GM13977 (cell line): ENCODE measurements at regions not wholly inside any gene's neighbourhood (a gene's known extent, or its start where the extent isn't known, plus 50 kb on each side); places are given as distances from the start of the nearest gene placed in this dataset.

Experiments
- DNase-seq: peaks from one replicate; pipeline ENCODE4 v3.0.0; 2012; ENCODE audit warnings: low spot score
- CTCF ChIP-seq: IDR thresholded peaks from 2 replicates; pipeline ENCODE4 v1.5.1; 2012; ENCODE audit warnings: mild to moderate bottlenecking, control low read depth; ENCODE audit not compliant: insufficient read depth; ENCODE audit errors: extremely low read depth, missing control alignments
- in situ Hi-C: fragments of 300-500 bp; cut with MboI; formaldehyde crosslinking; loops from one replicate; pipeline ENCODE4 v1.12.0; 2022; ENCODE audit warnings: low sequenced_read_pairs, low pct_unique_long_range_greater_than_20kb, mixed read lengths, inconsistent platforms; ENCODE audit not compliant: unreplicated experiment

- TF ChIP-seq CTCF, result no peak
- in situ Hi-C loops, result no loop called here
- DNase-seq, result no peak
These were observed 159.3 kb downstream of the CYRIA start for GRCh38 chr2:16506366-16506765.

GRCh38 chr2:16496426-16497388 is 168.9 kb downstream of the CYRIA start:
- TF ChIP-seq CTCF, result no peak

GRCh38 chr2:16495509-16496208 is 170.0 kb downstream of the CYRIA start:
- no peak for TF ChIP-seq CTCF
- in situ Hi-C loops, result no loop called here
- no peak for DNase-seq

More at GRCh38 chr2:16496426-16497388, 168.9 kb downstream of the CYRIA start:
- in situ Hi-C loops, result no loop called here
- no peak for DNase-seq

- TF ChIP-seq CTCF, result no peak
- in situ Hi-C loops, result no loop called here
- DNase-seq, result no peak
These were observed 170.7 kb downstream of the CYRIA start for GRCh38 chr2:16494836-16495508.

DNA sequence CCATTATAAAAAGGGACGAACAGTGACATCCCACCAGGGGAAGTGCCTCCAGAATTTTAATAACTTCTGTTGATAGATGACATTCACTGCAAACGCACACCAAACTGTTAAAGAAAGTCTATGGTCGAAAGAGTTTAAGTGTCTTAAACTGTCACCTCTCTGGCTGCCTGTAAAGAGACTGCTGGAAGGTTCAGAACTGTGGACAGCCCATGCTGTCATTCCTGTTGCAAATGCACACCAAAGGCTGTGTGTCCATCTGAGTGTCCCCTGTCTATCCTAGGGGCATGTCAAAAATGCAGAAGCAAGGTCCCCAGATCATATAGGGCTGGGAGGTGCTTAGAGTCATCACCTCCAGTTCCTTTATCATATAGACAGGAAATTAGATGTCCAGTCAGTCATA is 171.8 kb downstream of the CYRIA start:
- no peak for DNase-seq
- TF ChIP-seq CTCF, result no peak
- in situ Hi-C loops, result no loop called here

- in situ Hi-C loops, result no loop called here
- no peak for DNase-seq
- TF ChIP-seq CTCF, result no peak
These were observed 177.9 kb downstream of the CYRIA start for GRCh38 chr2:16487686-16488085.
